ENCODE measurements at regions not wholly inside any gene's neighbourhood (a gene's known extent, or its start where the extent isn't known, plus 50 kb on each side); places are given as distances from the start of the nearest gene placed in this dataset.

- intact Hi-C loops (cut with DNase I), result no loop called here
- Histone ChIP-seq H3K9me3 (no peaks in the 10 kb centered on the region), H3K4me3 (no peak overlapping the region), H3K27me3 (no peaks in the 10 kb centered on the region), H3K36me3 (no peaks in the 10 kb centered on the region), H3K27ac (no peak overlapping the region), H3K4me1 (no peaks in the 10 kb centered on the region)
- ATAC-seq, result no peak
- no peak for DNase-seq
- no peak for TF ChIP-seq CTCF (IDR thresholded peaks at IDR 0.05)
These were observed 144.3 kb upstream of the NLGN4X start for GRCh38 chrX:6372981-6373380.

GRCh38 chrX:6371353-6371752 is 142.7 kb upstream of the NLGN4X start:
- H3K9me3 ChIP-seq, result no peaks in the 10 kb centered on the region
- intact Hi-C loops (cut with DNase I), result no loop called here
- DNase-seq (no peak), ATAC-seq (no peak)
- H3K27ac ChIP-seq, result no peak overlapping the region
- no peak for TF ChIP-seq CTCF (IDR thresholded peaks at IDR 0.05)
- H3K27me3 ChIP-seq, result no peaks in the 10 kb centered on the region
- no peaks in the 10 kb centered on the region for H3K36me3 ChIP-seq
- no peak overlapping the region for H3K4me3 ChIP-seq
- H3K4me1 ChIP-seq, result no peaks in the 10 kb centered on the region

- no peak overlapping the region for H3K27ac ChIP-seq
- TF ChIP-seq CTCF (IDR thresholded peaks at IDR 0.05), result no peak
- no peaks in the 10 kb centered on the region for H3K4me1 ChIP-seq
- H3K4me3 ChIP-seq, result no peak overlapping the region
- H3K27me3 ChIP-seq, result no peaks in the 10 kb centered on the region
- no peaks in the 10 kb centered on the region for H3K9me3 ChIP-seq
- intact Hi-C loops (cut with DNase I), result no loop called here
- ATAC-seq (no peak), DNase-seq (no peak)
- H3K36me3 ChIP-seq, result no peaks in the 10 kb centered on the region
These were observed 134.5 kb upstream of the NLGN4X start for GRCh38 chrX:6363188-6363587.

DNA sequence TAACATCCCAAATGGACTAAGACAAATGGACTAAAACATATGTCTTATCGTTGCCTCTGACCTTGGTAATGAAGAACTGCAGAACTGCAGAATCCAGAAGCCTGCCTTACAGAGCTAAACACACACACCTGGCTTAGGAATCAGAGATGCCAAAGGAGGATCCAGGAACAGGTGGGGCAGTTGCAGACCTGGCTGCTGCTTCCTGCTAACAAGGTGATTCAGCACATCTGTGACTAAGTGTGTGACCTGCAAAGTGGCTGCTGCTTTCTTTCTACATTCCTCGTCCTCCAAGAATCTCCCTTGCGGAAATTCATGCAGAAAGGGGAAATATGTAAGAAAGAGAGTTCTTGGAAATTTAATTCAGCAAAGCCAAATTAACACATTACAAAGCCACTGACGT is 96.8 kb upstream of the NLGN4X start:
- TF ChIP-seq CTCF (IDR thresholded peaks at IDR 0.05), result no peak
- intact Hi-C loops (cut with DNase I), result no loop called here
- Histone ChIP-seq H3K36me3 (no peaks in the 10 kb centered on the region), H3K4me1 (no peaks in the 10 kb centered on the region), H3K27me3 (no peaks in the 10 kb centered on the region), H3K9me3 (peaks cover 0 to 7% of the 10 kb centered on the region in 2 donors), H3K27ac (no peak overlapping the region), H3K4me3 (no peak overlapping the region)
- DNase-seq, result no peak
- no peak for ATAC-seq

GRCh38 chrX:6313356-6313755 is 84.7 kb upstream of the NLGN4X start:
- TF ChIP-seq CTCF (IDR thresholded peaks at IDR 0.05), result no peak
- DNase-seq (no peak), ATAC-seq (no peak)
- Histone ChIP-seq H3K27me3 (no peaks in the 10 kb centered on the region), H3K27ac (no peak overlapping the region), H3K4me3 (no peak overlapping the region), H3K4me1 (no peaks in the 10 kb centered on the region), H3K36me3 (no peaks in the 10 kb centered on the region), H3K9me3 (no peaks in the 10 kb centered on the region)
- intact Hi-C loops (cut with DNase I), result no loop called here
